GM18907 (cell line): ENCODE measurements at regions not wholly inside any gene's neighbourhood (a gene's known extent, or its start where the extent isn't known, plus 50 kb on each side); places are given as distances from the start of the nearest gene placed in this dataset.

Experiments used
- ATAC-seq: cut with Tn5 transposase; IDR thresholded peaks from one replicate; pipeline ENCODE4 v1.9.1; 2021; ENCODE audit warnings: mild to moderate bottlenecking, moderate library complexity; ENCODE audit not compliant: unreplicated experiment

GRCh38 chr10:125350519-125350918 lies 190.2 kb upstream of the CTBP2 start:
- ATAC-seq: no peak

GRCh38 chr10:125348536-125348935 lies 188.2 kb upstream of the CTBP2 start:
- no peak for ATAC-seq

- ATAC-seq: peak; percentile 98
Observed at GRCh38 chr10:125344573-125345171, 184.3 kb upstream of the CTBP2 start.

GRCh38 chr10:125343983-125344382 lies 183.6 kb upstream of the CTBP2 start:
- ATAC-seq: no peak

GRCh38 chr10:125343118-125343925 lies 183.0 kb upstream of the CTBP2 start:
- no peak for ATAC-seq

GRCh38 chr10:125341611-125342010 lies 181.2 kb upstream of the CTBP2 start:
- no peak for ATAC-seq

GRCh38 chr10:125340903-125341302 lies 180.5 kb upstream of the CTBP2 start:
- ATAC-seq: no peak

- no peak for ATAC-seq
Observed at GRCh38 chr10:125337510-125337909, 177.1 kb upstream of the CTBP2 start.

- ATAC-seq: no peak
Observed at GRCh38 chr10:125334545-125334944, 174.2 kb upstream of the CTBP2 start.

- ATAC-seq: no peak
Observed at GRCh38 chr10:125333769-125334168, 173.4 kb upstream of the CTBP2 start.

GRCh38 chr10:125333209-125333591 lies 172.8 kb upstream of the CTBP2 start:
- no peak for ATAC-seq

GRCh38 chr10:125332548-125333208 lies 172.3 kb upstream of the CTBP2 start:
- no peak for ATAC-seq

- ATAC-seq: no peak
Observed at GRCh38 chr10:125331056-125331455, 170.7 kb upstream of the CTBP2 start.

- no peak for ATAC-seq
Observed at GRCh38 chr10:125329056-125329455, 168.7 kb upstream of the CTBP2 start.

GRCh38 chr10:125325326-125325725 lies 165.0 kb upstream of the CTBP2 start:
- ATAC-seq: no peak

GRCh38 chr10:125316436-125316835 lies 156.1 kb upstream of the CTBP2 start:
- no peak for ATAC-seq

GRCh38 chr10:125300937-125301336 lies 140.6 kb upstream of the CTBP2 start:
- no peak for ATAC-seq

GRCh38 chr10:125299461-125299860 lies 139.1 kb upstream of the CTBP2 start:
- no peak for ATAC-seq

- ATAC-seq: no peak
Observed at GRCh38 chr10:125296598-125296997, 136.2 kb upstream of the CTBP2 start.

- no peak for ATAC-seq
Observed at GRCh38 chr10:125294109-125294508, 133.7 kb upstream of the CTBP2 start.

GRCh38 chr10:125291836-125292235 lies 131.5 kb upstream of the CTBP2 start:
- no peak for ATAC-seq

- ATAC-seq: no peak
Observed at GRCh38 chr10:125289461-125289860, 129.1 kb upstream of the CTBP2 start.
